IPS-NIHi7 (cell line): ENCODE measurements at regions not wholly inside any gene's neighbourhood (a gene's known extent, or its start where the extent isn't known, plus 50 kb on each side); places are given as distances from the start of the nearest gene placed in this dataset.
A peak's percentile ranks its signal among the peaks of the same experiment; 100 is the strongest.
"Not testable (repeated sequence)": the region's sequence is repeated elsewhere in the genome, so short reads cannot be mapped to it uniquely, and the experiment has no call there.

Source experiments
- DNase-seq: peaks from one replicate; pipeline ENCODE4 v3.0.0; 2012; ENCODE audit warnings: mixed read lengths; ENCODE audit errors: extremely low spot score

- no peak for DNase-seq
These were observed 189.3 kb upstream of the SLC35B3 start for GRCh38 chr6:8624665-8625064.

DNA sequence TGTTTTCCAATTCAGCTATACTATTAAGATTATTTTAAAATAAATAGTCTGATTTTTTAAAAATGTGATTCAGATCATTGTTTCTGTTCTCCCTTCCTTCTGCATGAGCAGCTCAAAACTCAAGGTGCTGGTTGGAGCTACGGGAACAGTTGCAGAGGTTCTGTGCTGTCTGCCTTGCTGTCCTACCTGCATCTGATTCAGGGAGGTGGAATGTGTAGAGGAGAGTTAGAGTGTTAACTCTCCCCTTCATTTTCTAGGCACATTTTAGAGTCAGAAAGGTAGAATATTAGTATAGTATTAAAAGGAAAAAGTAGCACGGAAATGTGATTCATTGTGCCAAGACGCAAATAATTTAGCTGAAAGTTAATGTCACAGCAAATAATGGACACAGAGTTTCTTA is 188.1 kb upstream of the SLC35B3 start:
- no peak for DNase-seq

- no peak for DNase-seq
These were observed 184.5 kb upstream of the SLC35B3 start for GRCh38 chr6:8619853-8620252.

DNA sequence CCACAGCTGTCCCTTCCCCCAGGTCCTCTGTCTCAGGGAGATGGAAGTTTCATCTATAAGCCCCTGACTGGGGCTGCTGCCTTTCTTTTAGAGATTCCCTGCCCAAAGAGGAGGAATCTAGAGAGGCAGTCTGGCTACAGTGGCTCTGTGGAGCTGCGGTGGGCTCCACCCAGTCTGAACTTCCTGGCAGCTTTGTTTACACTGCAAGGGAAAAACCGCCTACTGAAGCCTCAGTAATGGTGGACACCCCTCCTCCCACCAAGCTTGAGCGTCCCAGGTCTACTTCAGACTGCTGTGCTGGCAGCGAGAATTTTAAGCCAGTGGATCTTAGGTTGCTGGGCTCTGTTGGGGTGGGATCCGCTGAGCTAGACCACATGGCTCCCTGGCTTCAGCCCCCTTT is 184.1 kb upstream of the SLC35B3 start:
- not testable (repeated sequence) for DNase-seq

GRCh38 chr6:8608737-8609136 is 173.4 kb upstream of the SLC35B3 start:
- DNase-seq: peak; percentile 36

GRCh38 chr6:8589941-8590729 is 154.8 kb upstream of the SLC35B3 start:
- DNase-seq: peak; percentile 67

GRCh38 chr6:8588176-8588575 is 152.8 kb upstream of the SLC35B3 start:
- no peak for DNase-seq

- no peak for DNase-seq
These were observed 147.9 kb upstream of the SLC35B3 start for GRCh38 chr6:8583291-8583690.

GRCh38 chr6:8579372-8579771 is 144.0 kb upstream of the SLC35B3 start:
- DNase-seq: no peak

GRCh38 chr6:8578006-8578405 is 142.7 kb upstream of the SLC35B3 start:
- no peak for DNase-seq

GRCh38 chr6:8574749-8575468 is 139.6 kb upstream of the SLC35B3 start:
- no peak for DNase-seq

- DNase-seq: no peak
These were observed 139.0 kb upstream of the SLC35B3 start for GRCh38 chr6:8574311-8574710.

GRCh38 chr6:8570256-8570920 is 135.0 kb upstream of the SLC35B3 start:
- no peak for DNase-seq

- DNase-seq: no peak
These were observed 126.8 kb upstream of the SLC35B3 start for GRCh38 chr6:8562125-8562524.

DNA sequence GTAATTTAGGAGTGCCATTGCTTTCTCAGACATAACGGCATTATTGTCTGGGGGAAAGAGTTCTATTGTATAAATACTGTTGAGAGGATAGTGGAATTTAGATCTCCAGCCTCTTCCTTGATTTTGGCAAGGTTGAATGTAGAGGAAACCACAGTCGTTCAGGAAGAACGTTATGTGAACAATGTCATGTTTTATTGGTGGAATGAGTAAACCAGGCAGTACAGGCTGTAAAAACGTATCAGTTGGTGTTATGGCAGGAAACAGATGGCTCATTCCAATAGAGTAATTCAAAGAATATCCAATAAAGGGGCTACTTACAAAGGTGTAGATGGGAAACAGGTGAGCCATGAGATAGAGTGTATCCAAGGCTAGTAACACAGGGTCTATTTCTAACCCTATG is 123.6 kb upstream of the SLC35B3 start:
- DNase-seq: no peak

DNA sequence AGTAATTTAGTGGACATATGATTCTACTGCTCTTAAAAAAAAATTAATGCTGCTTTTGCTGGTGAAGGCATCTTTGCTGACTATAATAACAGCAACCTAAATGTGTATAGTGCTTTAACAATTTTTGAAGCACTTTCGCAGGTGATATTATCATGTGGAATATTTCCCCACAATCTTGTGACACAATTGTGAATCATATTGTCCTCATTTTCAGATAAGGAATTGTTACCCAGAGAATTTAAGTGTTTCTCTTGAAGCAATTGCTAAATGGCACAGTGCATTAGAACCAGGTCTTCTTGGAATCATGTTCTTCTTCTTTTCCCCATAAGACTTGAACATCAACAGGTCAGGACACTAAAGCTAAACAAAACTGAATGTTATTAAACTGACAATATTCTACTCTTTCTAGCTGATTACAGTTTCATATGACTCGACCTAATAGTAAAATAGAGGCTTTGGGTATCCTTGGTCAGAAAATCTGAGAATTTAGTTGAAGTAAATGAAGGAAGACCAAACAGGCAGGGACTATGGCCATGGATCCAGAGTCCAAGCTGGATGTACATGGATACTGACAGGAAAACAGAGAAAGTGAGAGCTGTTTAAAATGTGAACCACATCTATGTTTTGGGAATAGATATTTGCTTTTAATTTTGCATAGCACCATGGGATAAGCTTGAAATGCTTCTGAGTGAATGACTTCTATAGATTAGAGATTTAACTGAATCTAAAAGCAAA is 121.8 kb upstream of the SLC35B3 start:
- DNase-seq: no peak

GRCh38 chr6:8556370-8557013 is 121.1 kb upstream of the SLC35B3 start:
- DNase-seq: no peak

DNA sequence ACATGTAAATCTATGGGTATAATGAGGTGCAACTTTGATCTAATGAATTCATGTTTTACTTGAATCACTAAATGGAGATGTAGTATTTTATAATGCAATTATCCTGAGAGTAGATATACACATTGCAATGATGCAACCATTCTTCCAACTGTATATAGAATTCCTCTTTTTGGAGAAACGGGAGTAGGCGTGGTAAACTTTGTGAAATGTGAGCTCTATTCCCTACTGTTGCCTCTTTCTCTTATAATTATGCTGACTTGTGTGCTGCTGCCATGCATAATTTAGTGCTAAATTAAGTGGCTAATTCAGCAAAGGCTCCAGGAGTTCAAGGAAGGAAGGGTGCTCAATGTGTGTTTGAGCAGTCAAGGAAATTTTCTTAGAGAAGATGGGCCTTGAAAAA is 116.6 kb upstream of the SLC35B3 start:
- DNase-seq: no peak

DNA sequence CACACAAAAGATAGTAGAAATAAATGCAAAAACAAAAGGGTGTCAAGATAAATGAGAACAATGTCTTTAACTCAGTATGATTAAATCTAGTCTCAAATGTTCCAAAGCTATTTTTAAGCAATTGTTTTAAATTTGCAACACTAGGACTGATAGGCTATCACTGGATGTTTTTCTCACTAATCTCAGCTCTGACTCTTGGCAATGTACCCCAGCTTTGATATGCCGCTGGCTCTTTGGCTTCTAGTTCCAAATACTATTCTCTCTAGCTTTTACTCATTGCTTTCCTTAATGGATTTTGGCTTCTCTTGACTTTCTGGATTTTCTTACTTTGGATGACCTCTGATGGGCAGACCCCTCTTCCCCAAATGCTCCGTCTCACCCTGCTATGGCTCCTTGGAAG is 116.0 kb upstream of the SLC35B3 start:
- no peak for DNase-seq

DNA sequence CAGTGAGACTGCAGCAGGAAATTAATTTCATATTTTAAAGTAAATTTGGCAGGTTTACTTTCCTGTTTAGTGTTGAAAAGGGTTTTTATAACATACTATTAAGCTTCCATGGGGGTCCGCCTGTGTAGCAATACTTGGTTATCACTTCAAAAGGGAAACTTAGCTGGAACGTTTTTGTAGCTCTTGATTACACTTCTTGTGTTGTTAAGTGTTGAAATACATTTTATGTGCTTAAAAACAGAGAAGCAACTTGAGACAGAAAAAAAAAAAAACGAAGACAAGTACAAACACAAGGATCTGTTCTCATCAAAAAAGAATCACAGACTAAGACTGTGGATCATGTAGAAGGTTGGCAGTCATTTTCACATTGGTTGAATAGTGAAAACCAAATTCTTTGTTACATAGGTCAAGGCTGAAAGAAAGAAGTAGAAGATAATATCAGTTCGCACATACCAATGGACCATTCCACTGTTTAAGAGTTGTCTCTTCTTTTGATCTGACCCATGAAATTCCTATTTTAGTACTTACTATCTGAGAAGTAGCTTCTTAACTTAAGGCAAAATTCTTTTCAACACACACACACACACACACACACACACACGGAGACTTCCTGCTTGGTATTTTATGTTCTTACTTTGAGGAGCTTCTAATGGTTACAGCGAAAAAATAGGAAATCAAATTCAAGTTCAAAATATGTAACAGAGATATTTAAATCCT is 113.9 kb upstream of the SLC35B3 start:
- no peak for DNase-seq

DNA sequence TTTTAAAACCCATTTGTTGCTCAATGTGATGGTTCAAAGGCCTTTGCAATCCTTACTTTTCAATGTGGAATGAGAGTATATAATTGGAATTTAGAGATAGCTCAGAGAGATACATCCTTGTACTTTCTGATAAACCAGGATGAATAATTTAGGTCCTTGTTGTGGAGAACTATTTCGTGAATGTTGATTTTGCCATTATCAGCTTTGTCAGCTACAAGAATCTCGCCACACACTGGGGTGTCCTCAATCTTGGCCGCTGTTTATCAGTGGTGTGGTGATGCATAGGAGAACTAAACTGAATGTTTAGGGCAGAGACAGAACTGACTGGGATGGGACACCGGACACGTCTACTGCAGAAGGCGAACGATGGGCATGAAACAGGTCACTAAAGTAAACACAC is 111.2 kb upstream of the SLC35B3 start:
- no peak for DNase-seq
